ENCODE measurements at regions not wholly inside any gene's neighbourhood (a gene's known extent, or its start where the extent isn't known, plus 50 kb on each side); places are given as distances from the start of the nearest gene placed in this dataset.

DNA sequence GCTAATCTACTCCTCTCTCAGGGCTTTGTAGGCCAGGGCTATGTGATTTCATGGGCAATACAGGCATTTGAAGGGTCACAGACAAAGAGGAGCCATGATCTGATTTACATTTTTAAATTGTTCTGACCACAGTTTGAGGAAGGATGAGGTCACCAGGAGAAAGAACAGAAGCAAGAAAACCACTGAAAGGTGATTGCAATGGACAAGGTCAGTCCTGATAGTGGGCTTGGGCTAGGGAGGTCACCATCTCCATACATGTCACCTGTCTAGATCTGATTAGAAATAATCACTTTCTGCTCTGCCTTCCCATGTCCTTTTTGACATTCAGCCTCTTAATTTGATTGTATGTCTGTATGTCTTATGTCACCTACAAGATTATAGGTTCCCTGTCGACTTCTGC lies 248.9 kb upstream of the CWC22 start:
- DNase-seq (ENCODE audit: low read depth, low spot score) (no peak), ATAC-seq (no peak)
- Histone ChIP-seq H3K4me3 (ENCODE audit: low read depth in 2 of 2, low read length in 2 of 2) (no peak overlapping the region), H3K27me3 (ENCODE audit: control insufficient read depth, insufficient read depth, low read length) (no peaks in the 10 kb centered on the region), H3K9me3 (ENCODE audit: control insufficient read depth, insufficient read depth, low read depth, low read length) (no peaks in the 10 kb centered on the region), H3K36me3 (ENCODE audit: control insufficient read depth, insufficient read depth, low read length) (no peaks in the 10 kb centered on the region), H3K4me1 (ENCODE audit: control insufficient read depth, insufficient read depth, low read length) (no peaks in the 10 kb centered on the region), H3K27ac (ENCODE audit: low read length) (peak overlapping the region; percentile 42; the same call in 1 of the 2 replicates)
- ChIA-PET CTCF (no interaction called here), POLR2A (no interaction called here)
- in situ Hi-C loops (cut with HindIII; ENCODE audit: low pct_unique_long_range_greater_than_20kb, low sequenced_read_pairs) (no loop called here), intact Hi-C loops (cut with micrococcal nuclease; ENCODE audit: unreplicated experiment) (no loop called here)
- no TSS peak for BruUV-seq (replicated peaks)
- TF ChIP-seq SIN3A (IDR thresholded peaks at IDR 0.05; ENCODE audit: borderline replicate concordance, insufficient read depth, low read depth, low read length) (no peak), TCF7L2 (IDR thresholded peaks at IDR 0.05; ENCODE audit: low read depth, low read length) (no peak), CTCF (IDR thresholded peaks at IDR 0.05) (no peak), POLR2AphosphoS5 (IDR thresholded peaks at IDR 0.05; ENCODE audit: low read depth, low read length) (no peak)
- TF ChIP-seq, protein P1, sequence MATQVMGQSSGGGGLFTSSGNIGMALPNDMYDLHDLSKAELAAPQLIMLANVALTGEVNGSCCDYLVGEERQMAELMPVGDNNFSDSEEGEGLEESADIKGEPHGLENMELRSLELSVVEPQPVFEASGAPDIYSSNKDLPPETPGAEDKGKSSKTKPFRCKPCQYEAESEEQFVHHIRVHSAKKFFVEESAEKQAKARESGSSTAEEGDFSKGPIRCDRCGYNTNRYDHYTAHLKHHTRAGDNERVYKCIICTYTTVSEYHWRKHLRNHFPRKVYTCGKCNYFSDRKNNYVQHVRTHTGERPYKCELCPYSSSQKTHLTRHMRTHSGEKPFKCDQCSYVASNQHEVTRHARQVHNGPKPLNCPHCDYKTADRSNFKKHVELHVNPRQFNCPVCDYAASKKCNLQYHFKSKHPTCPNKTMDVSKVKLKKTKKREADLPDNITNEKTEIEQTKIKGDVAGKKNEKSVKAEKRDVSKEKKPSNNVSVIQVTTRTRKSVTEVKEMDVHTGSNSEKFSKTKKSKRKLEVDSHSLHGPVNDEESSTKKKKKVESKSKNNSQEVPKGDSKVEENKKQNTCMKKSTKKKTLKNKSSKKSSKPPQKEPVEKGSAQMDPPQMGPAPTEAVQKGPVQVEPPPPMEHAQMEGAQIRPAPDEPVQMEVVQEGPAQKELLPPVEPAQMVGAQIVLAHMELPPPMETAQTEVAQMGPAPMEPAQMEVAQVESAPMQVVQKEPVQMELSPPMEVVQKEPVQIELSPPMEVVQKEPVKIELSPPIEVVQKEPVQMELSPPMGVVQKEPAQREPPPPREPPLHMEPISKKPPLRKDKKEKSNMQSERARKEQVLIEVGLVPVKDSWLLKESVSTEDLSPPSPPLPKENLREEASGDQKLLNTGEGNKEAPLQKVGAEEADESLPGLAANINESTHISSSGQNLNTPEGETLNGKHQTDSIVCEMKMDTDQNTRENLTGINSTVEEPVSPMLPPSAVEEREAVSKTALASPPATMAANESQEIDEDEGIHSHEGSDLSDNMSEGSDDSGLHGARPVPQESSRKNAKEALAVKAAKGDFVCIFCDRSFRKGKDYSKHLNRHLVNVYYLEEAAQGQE (IDR thresholded peaks at IDR 0.05; ENCODE audit: insufficient read depth in 1 of 2, low read depth in 2 of 2, low read length in 1 of 2) = no peak

DNA sequence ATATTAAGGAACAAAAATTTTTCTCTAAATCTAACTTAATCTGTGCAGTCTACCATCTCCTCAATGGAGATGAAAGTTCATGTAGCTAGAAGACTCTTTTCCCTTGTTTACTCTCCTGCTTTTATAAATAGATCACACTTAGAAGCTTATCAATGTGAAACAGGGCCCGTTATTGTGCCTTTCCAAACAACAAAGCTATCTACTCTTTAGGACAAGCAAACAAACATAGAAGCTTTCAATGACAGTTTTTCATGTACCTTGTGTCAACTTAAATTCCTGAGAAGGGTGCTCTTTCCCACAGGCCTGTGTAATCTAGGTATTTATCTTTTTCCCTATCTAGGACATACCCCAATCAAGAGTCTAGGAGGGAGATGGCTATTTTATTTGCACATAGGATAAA lies 247.8 kb upstream of the CWC22 start:
- no peak for ATAC-seq
- TF ChIP-seq POLR2AphosphoS5 (IDR thresholded peaks at IDR 0.05; ENCODE audit: low read depth, low read length) (no peak), TCF7L2 (IDR thresholded peaks at IDR 0.05; ENCODE audit: low read depth, low read length) (no peak), CTCF (IDR thresholded peaks at IDR 0.05) (no peak), SIN3A (IDR thresholded peaks at IDR 0.05; ENCODE audit: borderline replicate concordance, insufficient read depth, low read depth, low read length) (no peak)
- TF ChIP-seq, protein P1 (IDR thresholded peaks at IDR 0.05; ENCODE audit: insufficient read depth in 1 of 2, low read depth in 2 of 2, low read length in 1 of 2) = no peak
- no peak overlapping the region; the same call in 1 of the 2 replicates for H3K27ac ChIP-seq (ENCODE audit: low read length)
- no TSS peak for BruUV-seq (replicated peaks)
- no peak for DNase-seq (ENCODE audit: low read depth, low spot score)
- POLR2A ChIA-PET = no interaction called here
- in situ Hi-C loops (cut with HindIII; ENCODE audit: low pct_unique_long_range_greater_than_20kb, low sequenced_read_pairs) (no loop called here), intact Hi-C loops (cut with micrococcal nuclease; ENCODE audit: unreplicated experiment) (no loop called here)
- H3K27me3 ChIP-seq (ENCODE audit: control insufficient read depth, insufficient read depth, low read length) = no peaks in the 10 kb centered on the region
- no peaks in the 10 kb centered on the region for H3K9me3 ChIP-seq (ENCODE audit: control insufficient read depth, insufficient read depth, low read depth, low read length)
- H3K36me3 ChIP-seq (ENCODE audit: control insufficient read depth, insufficient read depth, low read length) = no peaks in the 10 kb centered on the region
- CTCF ChIA-PET = no interaction called here
- H3K4me3 ChIP-seq (ENCODE audit: low read depth in 2 of 2, low read length in 2 of 2) = no peak overlapping the region
- no peaks in the 10 kb centered on the region for H3K4me1 ChIP-seq (ENCODE audit: control insufficient read depth, insufficient read depth, low read length)
